Esophagus squamous epithelium (tissue), 4 donors: ENCODE measurements at regions not wholly inside any gene's neighbourhood (a gene's known extent, or its start where the extent isn't known, plus 50 kb on each side); places are given as distances from the start of the nearest gene placed in this dataset.

Source experiments
- CTCF ChIP-seq, 6 experiments: fragments of 450-650 bp in 4 of 6; fragments of 200-600 bp in 2 of 6; sonication (generic) in 2 of 6; IDR thresholded peaks; one replicate each; pipeline ENCODE4 v1.5.1; 2016 to 2019; ENCODE audit warnings: antibody characterized with exemption in 6 of 6, mild to moderate bottlenecking in 4 of 6, moderate library complexity in 4 of 6
- POLR2A ChIP-seq, 4 donors: fragments of 450-650 bp; IDR thresholded peaks; one replicate each; pipeline ENCODE4 v1.6.1; 2017; ENCODE audit warnings: antibody characterized with exemption in 4 of 4, mild to moderate bottlenecking in 4 of 4, moderate library complexity in 3 of 4

- TF ChIP-seq CTCF (IDR thresholded peaks at IDR 0.05) (no peak), POLR2A (IDR thresholded peaks at IDR 0.05) (no peak)
Observed at GRCh38 chr2:183490489-183490888, 366.2 kb downstream of the NUP35 start.
